HL-60 (cell line): ENCODE measurements at regions not wholly inside any gene's neighbourhood (a gene's known extent, or its start where the extent isn't known, plus 50 kb on each side); places are given as distances from the start of the nearest gene placed in this dataset.

ENCODE experiments used
- CTCF ChIP-seq: IDR thresholded peaks from one replicate; pipeline ENCODE4 v1.5.1; 2011; ENCODE audit warnings: low read length, control low read depth, inconsistent platforms; ENCODE audit not compliant: insufficient read depth
- GABPA ChIP-seq: IDR thresholded peaks from 2 replicates; pipeline ENCODE4 v1.6.1; 2012; ENCODE audit warnings: low read depth
- POLR2AphosphoS5 ChIP-seq: IDR thresholded peaks from 2 replicates; pipeline ENCODE4 v1.6.1; 2012; ENCODE audit warnings: low read depth
- REST ChIP-seq: IDR thresholded peaks from 2 replicates; pipeline ENCODE4 v1.6.1; 2012; ENCODE audit warnings: low read depth; ENCODE audit not compliant: insufficient replicate concordance
- SPI1 ChIP-seq: IDR thresholded peaks from 2 replicates; pipeline ENCODE4 v1.6.1; 2012; ENCODE audit warnings: low read depth, mild to moderate bottlenecking, borderline replicate concordance

GRCh38 chr2:217183471-217183870 lies 323.6 kb upstream of the TNP1 start:
- TF ChIP-seq CTCF, result no peak
- no peak for TF ChIP-seq REST
- no peak for TF ChIP-seq POLR2AphosphoS5
- no peak for TF ChIP-seq GABPA
- TF ChIP-seq SPI1, result no peak
